ENCODE measurements at regions not wholly inside any gene's neighbourhood (a gene's known extent, or its start where the extent isn't known, plus 50 kb on each side); places are given as distances from the start of the nearest gene placed in this dataset.

DNA sequence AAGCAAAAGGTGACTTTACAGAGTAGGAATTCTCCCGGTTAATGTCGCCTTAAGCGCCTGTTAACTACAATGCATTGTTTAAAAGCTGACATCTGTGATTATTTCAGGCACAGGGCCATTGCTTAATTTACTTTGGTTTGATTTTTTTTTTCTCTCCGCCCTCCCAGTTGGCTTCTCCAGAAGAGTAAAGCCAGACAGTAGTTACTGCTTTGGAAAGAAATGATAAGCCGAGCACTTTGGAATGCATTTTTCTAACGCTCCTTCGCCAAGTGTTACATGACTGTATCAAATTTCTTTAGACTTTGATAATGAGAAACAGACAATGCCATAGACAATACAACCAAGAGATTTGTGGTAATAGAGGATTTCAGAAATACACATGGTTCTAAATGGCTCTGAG, 383.0 kb upstream of the TENM3 start:
- ChIA-PET CTCF (interaction anchor here (0.7 kb wide), 1 partner anchor 446 kb away, joined by 6 read pairs; no protein-coding TSS in a partner anchor), POLR2A (ENCODE audit: low non-redundant PET) (no interaction called here)
- H3K27me3 ChIP-seq (replicated peaks; ENCODE audit: insufficient read depth, low read depth, low read length, poor library complexity): peaks cover 11% of the 10 kb centered on the region
- no TSS peak for BruUV-seq (replicated peaks)
- no peak overlapping the region for H3K27ac ChIP-seq (ENCODE audit: low read depth, low read length, poor library complexity, severe bottlenecking)
- no peaks in the 10 kb centered on the region for H3K4me1 ChIP-seq (ENCODE audit: insufficient read depth, low read length, poor library complexity, severe bottlenecking)
- no peaks in the 10 kb centered on the region for H3K9me3 ChIP-seq (ENCODE audit: low read depth, low read length, poor library complexity, severe bottlenecking)
- H3K36me3 ChIP-seq (ENCODE audit: insufficient read depth, low read length, poor library complexity, severe bottlenecking): no peaks in the 10 kb centered on the region
- intact Hi-C loops (cut with micrococcal nuclease; ENCODE audit: unreplicated experiment): no loop called here
- no peak overlapping the region for H3K4me3 ChIP-seq (ENCODE audit: low read depth, low read length, poor library complexity, severe bottlenecking)
- DNase-seq (ENCODE audit: low spot score): peak; percentile 37
- no peak for TF ChIP-seq EZH2 (IDR thresholded peaks at IDR 0.05; ENCODE audit: borderline replicate concordance, low read depth, low read length, poor library complexity, severe bottlenecking)
- TF ChIP-seq, protein P1, sequence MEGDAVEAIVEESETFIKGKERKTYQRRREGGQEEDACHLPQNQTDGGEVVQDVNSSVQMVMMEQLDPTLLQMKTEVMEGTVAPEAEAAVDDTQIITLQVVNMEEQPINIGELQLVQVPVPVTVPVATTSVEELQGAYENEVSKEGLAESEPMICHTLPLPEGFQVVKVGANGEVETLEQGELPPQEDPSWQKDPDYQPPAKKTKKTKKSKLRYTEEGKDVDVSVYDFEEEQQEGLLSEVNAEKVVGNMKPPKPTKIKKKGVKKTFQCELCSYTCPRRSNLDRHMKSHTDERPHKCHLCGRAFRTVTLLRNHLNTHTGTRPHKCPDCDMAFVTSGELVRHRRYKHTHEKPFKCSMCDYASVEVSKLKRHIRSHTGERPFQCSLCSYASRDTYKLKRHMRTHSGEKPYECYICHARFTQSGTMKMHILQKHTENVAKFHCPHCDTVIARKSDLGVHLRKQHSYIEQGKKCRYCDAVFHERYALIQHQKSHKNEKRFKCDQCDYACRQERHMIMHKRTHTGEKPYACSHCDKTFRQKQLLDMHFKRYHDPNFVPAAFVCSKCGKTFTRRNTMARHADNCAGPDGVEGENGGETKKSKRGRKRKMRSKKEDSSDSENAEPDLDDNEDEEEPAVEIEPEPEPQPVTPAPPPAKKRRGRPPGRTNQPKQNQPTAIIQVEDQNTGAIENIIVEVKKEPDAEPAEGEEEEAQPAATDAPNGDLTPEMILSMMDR (conservative IDR thresholded peaks at IDR 0.05; ENCODE audit: low read depth, low read length): no peak

DNA sequence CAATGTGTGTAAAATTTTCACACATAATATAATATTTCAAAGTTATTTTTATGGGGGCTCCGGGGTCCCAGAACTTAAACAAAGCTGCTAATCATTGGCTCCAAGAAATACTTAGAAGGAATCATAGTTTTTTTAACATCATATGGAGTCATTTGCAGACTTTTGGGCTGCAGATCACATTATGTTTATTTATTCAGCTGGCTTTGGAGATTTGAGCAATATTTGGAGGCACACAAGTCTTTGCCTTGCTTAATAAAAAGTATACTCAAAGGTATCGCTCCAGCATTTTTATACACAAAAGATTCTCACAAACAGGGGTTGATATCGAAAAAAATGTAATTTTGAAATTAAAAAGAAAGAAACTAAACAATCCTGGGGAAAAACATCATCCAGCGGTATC, 382.5 kb upstream of the TENM3 start:
- ChIA-PET POLR2A (ENCODE audit: low non-redundant PET) (no interaction called here), CTCF (interaction anchor here (0.7 kb wide), 1 partner anchor 446 kb away, joined by 6 read pairs; no protein-coding TSS in a partner anchor)
- intact Hi-C loops (cut with micrococcal nuclease; ENCODE audit: unreplicated experiment): no loop called here
- H3K36me3 ChIP-seq (ENCODE audit: insufficient read depth, low read length, poor library complexity, severe bottlenecking): no peaks in the 10 kb centered on the region
- H3K27me3 ChIP-seq (replicated peaks; ENCODE audit: insufficient read depth, low read depth, low read length, poor library complexity): peaks cover 6% of the 10 kb centered on the region
- no peaks in the 10 kb centered on the region for H3K9me3 ChIP-seq (ENCODE audit: low read depth, low read length, poor library complexity, severe bottlenecking)
- TF ChIP-seq EZH2 (IDR thresholded peaks at IDR 0.05; ENCODE audit: borderline replicate concordance, low read depth, low read length, poor library complexity, severe bottlenecking): no peak
- TF ChIP-seq, protein P1 (conservative IDR thresholded peaks at IDR 0.05; ENCODE audit: low read depth, low read length): no peak
- BruUV-seq (replicated peaks): no TSS peak
- no peak for DNase-seq (ENCODE audit: low spot score)
- H3K27ac ChIP-seq (ENCODE audit: low read depth, low read length, poor library complexity, severe bottlenecking): no peak overlapping the region
- no peak overlapping the region for H3K4me3 ChIP-seq (ENCODE audit: low read depth, low read length, poor library complexity, severe bottlenecking)
- H3K4me1 ChIP-seq (ENCODE audit: insufficient read depth, low read length, poor library complexity, severe bottlenecking): no peaks in the 10 kb centered on the region

DNA sequence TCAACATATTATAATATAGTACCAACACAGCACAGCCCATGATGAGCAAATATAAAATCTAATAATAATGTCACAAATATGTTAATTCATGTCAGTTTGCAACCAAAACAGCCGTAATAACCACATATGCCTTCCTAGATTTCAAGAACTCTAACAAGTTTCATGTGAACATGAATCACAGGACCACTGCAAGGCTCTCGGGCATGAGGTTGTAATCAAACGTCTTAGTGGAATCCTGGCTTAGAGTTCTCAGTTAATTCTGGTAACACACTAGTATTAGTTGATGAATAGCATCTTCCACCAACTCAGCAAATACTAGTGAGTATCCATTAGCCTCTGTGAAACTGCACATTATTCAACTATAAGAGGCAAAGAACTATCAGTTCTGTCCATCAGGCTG, 379.3 kb upstream of the TENM3 start:
- no TSS peak for BruUV-seq (replicated peaks)
- CTCF ChIA-PET: no interaction called here

More for the DNA sequence above, 379.3 kb upstream of the TENM3 start:
- no peaks in the 10 kb centered on the region for H3K4me1 ChIP-seq (ENCODE audit: insufficient read depth, low read length, poor library complexity, severe bottlenecking)
- H3K9me3 ChIP-seq (ENCODE audit: low read depth, low read length, poor library complexity, severe bottlenecking): no peaks in the 10 kb centered on the region
- peaks cover 10% of the 10 kb centered on the region for H3K27me3 ChIP-seq (replicated peaks; ENCODE audit: insufficient read depth, low read depth, low read length, poor library complexity)
- TF ChIP-seq, protein P1 (conservative IDR thresholded peaks at IDR 0.05; ENCODE audit: low read depth, low read length): no peak
- no peak for TF ChIP-seq EZH2 (IDR thresholded peaks at IDR 0.05; ENCODE audit: borderline replicate concordance, low read depth, low read length, poor library complexity, severe bottlenecking)
- intact Hi-C loops (cut with micrococcal nuclease; ENCODE audit: unreplicated experiment): no loop called here
- H3K27ac ChIP-seq (ENCODE audit: low read depth, low read length, poor library complexity, severe bottlenecking): no peak overlapping the region
- DNase-seq (ENCODE audit: low spot score): no peak
- POLR2A ChIA-PET (ENCODE audit: low non-redundant PET): no interaction called here
- H3K36me3 ChIP-seq (ENCODE audit: insufficient read depth, low read length, poor library complexity, severe bottlenecking): no peaks in the 10 kb centered on the region
- no peak overlapping the region for H3K4me3 ChIP-seq (ENCODE audit: low read depth, low read length, poor library complexity, severe bottlenecking)
